NCI-H446 treated with DMSO at 0.1 percent for 48 hours (cell line): ENCODE measurements at regions not wholly inside any gene's neighbourhood (a gene's known extent, or its start where the extent isn't known, plus 50 kb on each side); places are given as distances from the start of the nearest gene placed in this dataset.
"Not testable (repeated sequence)": the region's sequence is repeated elsewhere in the genome, so short reads cannot be mapped to it uniquely, and the experiment has no call there.

Experiments used
- DNase-seq: peaks from one replicate; lab custom pipeline; 2025; lab: John Stamatoyannopoulos, UW

- no peak for DNase-seq
Observed at GRCh38 chr13:37216331-37216730, 110.9 kb upstream of the CSNK1A1L start.

- DNase-seq: no peak
Observed at GRCh38 chr13:37212826-37213225, 107.4 kb upstream of the CSNK1A1L start.

GRCh38 chr13:37211487-37211886 is 106.0 kb upstream of the CSNK1A1L start:
- no peak for DNase-seq

GRCh38 chr13:37209621-37210580 is 104.4 kb upstream of the CSNK1A1L start:
- DNase-seq: no peak

- no peak for DNase-seq
Observed at GRCh38 chr13:37207691-37208451, 102.4 kb upstream of the CSNK1A1L start.

GRCh38 chr13:37202264-37202663 is 96.8 kb upstream of the CSNK1A1L start:
- DNase-seq: no peak

- no peak for DNase-seq
Observed at GRCh38 chr13:37201081-37201480, 95.6 kb upstream of the CSNK1A1L start.

GRCh38 chr13:37198629-37199028 is 93.2 kb upstream of the CSNK1A1L start:
- no peak for DNase-seq

- no peak for DNase-seq
Observed at GRCh38 chr13:37195621-37196020, 90.2 kb upstream of the CSNK1A1L start.

- DNase-seq: peak; percentile 61
Observed at GRCh38 chr13:37194428-37194861, 89.0 kb upstream of the CSNK1A1L start.

GRCh38 chr13:37192956-37193355 is 87.5 kb upstream of the CSNK1A1L start:
- DNase-seq: no peak

GRCh38 chr13:37187621-37188020 is 82.2 kb upstream of the CSNK1A1L start:
- no peak for DNase-seq

- DNase-seq: no peak
Observed at GRCh38 chr13:37187105-37187504, 81.6 kb upstream of the CSNK1A1L start.

GRCh38 chr13:37181620-37182019 is 76.2 kb upstream of the CSNK1A1L start:
- no peak for DNase-seq

GRCh38 chr13:37179645-37180044 is 74.2 kb upstream of the CSNK1A1L start:
- DNase-seq: no peak

GRCh38 chr13:37177125-37177524 is 71.7 kb upstream of the CSNK1A1L start:
- DNase-seq: no peak

GRCh38 chr13:37175996-37176395 is 70.5 kb upstream of the CSNK1A1L start:
- DNase-seq: no peak

- DNase-seq: no peak
Observed at GRCh38 chr13:37173214-37173613, 67.8 kb upstream of the CSNK1A1L start.

GRCh38 chr13:37172226-37172625 is 66.8 kb upstream of the CSNK1A1L start:
- not testable (repeated sequence) for DNase-seq

- peak; percentile 33 for DNase-seq
Observed at GRCh38 chr13:37168926-37169325, 63.5 kb upstream of the CSNK1A1L start.

- DNase-seq: no peak
Observed at GRCh38 chr13:37168151-37168550, 62.7 kb upstream of the CSNK1A1L start.

- no peak for DNase-seq
Observed at GRCh38 chr13:37164635-37165034, 59.2 kb upstream of the CSNK1A1L start.
